Astrocyte of the cerebellum (primary cell): ENCODE measurements at regions not wholly inside any gene's neighbourhood (a gene's known extent, or its start where the extent isn't known, plus 50 kb on each side); places are given as distances from the start of the nearest gene placed in this dataset.
"Not testable (repeated sequence)": the region's sequence is repeated elsewhere in the genome, so short reads cannot be mapped to it uniquely, and the experiment has no call there.

Source experiments
- DNase-seq: peaks from one replicate; pipeline ENCODE4 v3.0.0-alpha.2; 2011; ENCODE audit warnings: low read depth
- H3K4me3 ChIP-seq: 2 replicates; pipeline ENCODE4 v1.5.1; 2011; ENCODE audit warnings: mild to moderate bottlenecking, low read depth, low read length, moderate library complexity
- in situ Hi-C: cut with HindIII; loops from 2 replicates; pipeline ENCODE4 v1.10.0; 2017; ENCODE audit warnings: low sequenced_read_pairs
- TF ChIP-seq, protein P1 (sequence below): IDR thresholded peaks from 2 replicates; pipeline ENCODE4 v1.5.1; 2012; ENCODE audit warnings: low read length, low read depth, moderate library complexity, mild to moderate bottlenecking; ENCODE audit errors: missing control alignments

DNA sequence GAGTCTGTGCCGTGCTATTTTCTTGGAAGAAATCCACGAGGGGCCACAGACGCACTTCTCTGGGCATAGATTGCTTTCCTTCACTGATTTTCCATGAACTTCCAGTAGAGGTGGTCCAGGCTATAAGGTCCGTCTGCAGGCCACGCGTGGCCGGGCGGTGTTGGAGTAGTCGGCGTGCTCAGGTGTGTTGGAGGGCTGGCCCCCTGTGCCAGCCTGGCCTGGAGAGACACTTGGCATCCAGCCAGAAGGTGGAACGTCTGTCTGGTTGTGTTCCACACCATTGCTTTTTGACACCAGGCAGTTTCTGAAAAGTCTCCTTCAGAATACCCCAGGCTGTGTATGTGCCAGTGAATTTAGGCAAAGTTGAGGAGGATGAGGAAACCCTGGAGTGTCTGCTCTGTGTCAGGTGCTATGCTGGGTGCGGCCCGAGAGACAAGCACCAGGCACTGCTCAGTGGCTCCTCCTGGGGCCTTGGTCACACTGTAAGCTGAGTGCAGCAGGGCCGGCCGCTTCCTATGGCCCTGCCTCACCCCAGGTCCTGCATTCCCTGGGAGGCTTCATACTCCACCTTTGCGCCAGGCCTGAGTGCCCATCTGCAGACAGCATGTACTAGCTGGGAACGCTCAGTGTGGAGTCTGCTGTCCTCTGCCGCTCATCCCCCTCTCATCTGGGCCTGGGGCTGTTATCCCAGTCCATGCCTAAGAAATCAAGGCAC lies 52.1 kb upstream of the TAMM41 start:
- TF ChIP-seq, protein P1, sequence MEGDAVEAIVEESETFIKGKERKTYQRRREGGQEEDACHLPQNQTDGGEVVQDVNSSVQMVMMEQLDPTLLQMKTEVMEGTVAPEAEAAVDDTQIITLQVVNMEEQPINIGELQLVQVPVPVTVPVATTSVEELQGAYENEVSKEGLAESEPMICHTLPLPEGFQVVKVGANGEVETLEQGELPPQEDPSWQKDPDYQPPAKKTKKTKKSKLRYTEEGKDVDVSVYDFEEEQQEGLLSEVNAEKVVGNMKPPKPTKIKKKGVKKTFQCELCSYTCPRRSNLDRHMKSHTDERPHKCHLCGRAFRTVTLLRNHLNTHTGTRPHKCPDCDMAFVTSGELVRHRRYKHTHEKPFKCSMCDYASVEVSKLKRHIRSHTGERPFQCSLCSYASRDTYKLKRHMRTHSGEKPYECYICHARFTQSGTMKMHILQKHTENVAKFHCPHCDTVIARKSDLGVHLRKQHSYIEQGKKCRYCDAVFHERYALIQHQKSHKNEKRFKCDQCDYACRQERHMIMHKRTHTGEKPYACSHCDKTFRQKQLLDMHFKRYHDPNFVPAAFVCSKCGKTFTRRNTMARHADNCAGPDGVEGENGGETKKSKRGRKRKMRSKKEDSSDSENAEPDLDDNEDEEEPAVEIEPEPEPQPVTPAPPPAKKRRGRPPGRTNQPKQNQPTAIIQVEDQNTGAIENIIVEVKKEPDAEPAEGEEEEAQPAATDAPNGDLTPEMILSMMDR: no peak
- no peak overlapping the region for H3K4me3 ChIP-seq
- in situ Hi-C loops: no loop called here
- no peak for DNase-seq

DNA sequence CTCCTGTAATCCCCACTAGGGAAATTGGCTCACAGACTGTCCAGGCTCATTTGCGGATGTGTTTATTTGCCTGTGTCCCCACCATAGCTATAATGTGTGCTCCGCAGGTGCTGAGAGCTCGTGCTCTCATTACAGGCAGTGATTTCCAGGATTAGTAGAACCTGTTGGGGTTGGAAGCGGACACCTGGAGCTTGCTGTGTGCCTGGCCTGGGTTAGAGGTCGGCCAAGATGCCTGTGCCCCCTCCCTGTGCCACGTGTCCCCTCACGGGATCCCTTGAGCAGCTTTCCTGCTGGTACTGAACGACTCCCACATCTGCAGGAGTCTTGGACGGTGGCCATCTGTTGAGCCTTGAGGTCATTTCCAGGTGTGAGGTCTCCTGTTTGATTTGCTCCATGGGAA lies 52.7 kb upstream of the TAMM41 start:
- DNase-seq, H3K4me3 ChIP-seq, in situ Hi-C loops: not testable (repeated sequence)

DNA sequence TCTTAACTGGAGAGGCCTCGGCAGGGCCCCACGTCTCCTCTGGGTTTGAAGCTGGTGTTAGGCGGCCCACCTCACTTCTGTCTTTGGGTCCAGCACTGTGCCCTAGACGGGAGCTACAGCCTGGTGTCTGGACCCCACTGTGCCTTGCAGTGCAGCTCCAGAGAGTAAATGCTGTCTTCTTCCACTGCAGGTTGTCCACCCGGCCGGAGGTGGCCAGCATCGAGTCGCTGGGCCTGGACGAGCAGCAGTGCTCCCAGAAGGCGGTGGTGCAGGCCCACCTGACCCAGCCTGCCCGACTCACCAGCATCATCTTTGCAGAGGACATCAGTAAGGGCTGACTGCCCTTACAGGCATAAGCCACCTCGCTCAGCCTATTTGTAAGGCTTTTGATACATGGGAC lies 53.1 kb upstream of the TAMM41 start:
- TF ChIP-seq, protein P1: no peak
- no peak overlapping the region for H3K4me3 ChIP-seq
- no peak for DNase-seq
- in situ Hi-C loops: no loop called here

DNA sequence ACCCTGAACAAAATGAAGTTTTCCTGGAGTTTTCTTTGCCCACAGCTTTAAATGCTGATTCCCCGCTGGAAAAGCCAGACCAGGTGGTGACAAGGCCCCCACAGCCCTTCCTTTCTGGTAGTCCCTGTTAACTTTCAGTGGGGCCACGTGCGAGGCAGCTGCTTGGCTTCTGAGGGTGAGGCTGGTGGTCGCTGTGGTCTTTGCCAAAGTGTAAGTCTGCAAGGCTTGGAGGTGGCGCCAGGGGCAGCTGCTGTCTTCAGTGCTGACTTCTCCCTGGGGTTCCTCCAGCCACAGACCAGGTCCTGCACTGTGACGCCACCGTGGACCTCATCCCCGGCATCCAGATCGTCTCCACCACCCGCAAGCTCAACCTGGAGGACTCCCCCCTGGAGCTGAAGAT lies 54.1 kb upstream of the TAMM41 start:
- in situ Hi-C loops: no loop called here
- no peak overlapping the region for H3K4me3 ChIP-seq
- no peak for DNase-seq
- TF ChIP-seq, protein P1: no peak

DNA sequence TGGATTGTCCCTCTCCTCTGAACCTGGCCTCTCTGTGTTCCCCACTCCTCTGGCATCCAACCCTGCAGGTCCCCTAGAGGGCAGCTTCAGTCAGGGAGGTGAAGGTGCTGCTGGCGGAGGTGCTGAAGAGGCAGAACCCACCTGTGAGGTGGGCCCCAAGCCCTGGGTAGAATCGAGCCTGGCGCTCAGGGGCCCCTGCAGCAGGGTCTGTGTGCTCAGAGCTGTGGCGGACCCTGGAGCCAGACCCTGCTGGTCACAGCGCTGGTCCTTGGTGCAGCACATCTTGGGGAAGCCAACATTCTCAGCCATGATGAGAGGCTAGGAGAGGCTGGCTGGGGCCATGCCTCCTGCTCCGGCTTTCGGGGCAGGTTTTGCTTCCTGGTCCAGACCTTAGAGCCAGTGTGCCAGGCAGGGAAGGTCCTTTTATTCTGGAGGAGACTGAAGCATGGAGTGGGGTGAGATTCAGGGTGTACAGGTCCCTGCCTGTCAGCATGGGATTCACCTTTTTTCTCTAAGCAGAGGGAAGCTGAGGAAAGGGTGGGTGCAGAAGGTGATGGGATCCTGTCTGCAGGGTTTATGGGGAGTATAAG lies 54.7 kb upstream of the TAMM41 start:
- H3K4me3 ChIP-seq: no peak overlapping the region
- TF ChIP-seq, protein P1: no peak
- in situ Hi-C loops: no loop called here
- no peak for DNase-seq

DNA sequence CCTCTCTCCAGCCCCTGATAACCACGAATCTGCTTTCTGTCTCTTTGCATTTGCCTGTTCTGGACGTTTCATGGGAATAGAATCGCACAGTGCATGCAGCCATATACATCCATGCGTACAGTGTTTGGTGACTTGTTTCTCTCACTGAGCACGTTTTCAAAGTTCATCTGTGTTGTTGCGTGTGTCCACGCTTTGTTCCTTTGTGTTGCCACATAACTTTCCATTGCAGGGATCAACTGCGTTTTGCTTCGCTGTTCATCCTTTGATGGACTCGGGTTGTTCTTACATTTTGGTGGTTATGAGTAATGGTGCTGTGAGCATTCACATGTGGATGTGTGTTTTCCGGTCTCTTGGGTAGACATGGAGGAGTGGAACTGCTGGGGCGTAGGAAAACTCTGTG lies 56.4 kb upstream of the TAMM41 start:
- in situ Hi-C loops: no loop called here
- no peak for DNase-seq
- TF ChIP-seq, protein P1: no peak
- H3K4me3 ChIP-seq: no peak overlapping the region

DNA sequence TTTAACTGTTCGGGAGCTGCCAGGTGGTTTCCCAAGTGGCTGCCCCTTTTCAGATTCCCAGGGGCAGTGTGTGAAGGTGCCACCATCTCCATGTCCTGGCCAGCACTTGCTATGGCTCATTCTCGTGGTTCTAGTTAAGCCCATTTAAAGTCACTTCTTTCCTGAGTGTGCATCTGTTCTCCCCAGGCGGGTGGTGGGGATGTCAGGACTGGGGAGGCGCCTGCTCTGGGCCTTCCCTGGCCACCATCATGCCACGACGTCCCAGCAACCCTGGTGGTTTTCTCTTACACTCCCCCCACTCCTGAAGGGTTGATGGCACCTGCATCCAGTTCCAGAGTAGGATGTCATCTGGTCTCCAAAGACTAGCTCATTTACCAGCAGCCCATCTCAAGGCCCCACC lies 56.8 kb upstream of the TAMM41 start:
- H3K4me3 ChIP-seq: no peak overlapping the region
- in situ Hi-C loops: no loop called here
- DNase-seq: no peak
- TF ChIP-seq, protein P1: no peak
